ENCODE measurements at regions not wholly inside any gene's neighbourhood (a gene's known extent, or its start where the extent isn't known, plus 50 kb on each side); places are given as distances from the start of the nearest gene placed in this dataset.

- TF ChIP-seq REST (IDR thresholded peaks at IDR 0.05; ENCODE audit: borderline replicate concordance) (peak; percentile 21), CTCF (IDR thresholded peaks at IDR 0.05; ENCODE audit: poor library complexity, severe bottlenecking) (peak; percentile 84), SMC3 (conservative IDR thresholded peaks at IDR 0.05; ENCODE audit: poor library complexity) (peak; percentile 89), TAF1 (IDR thresholded peaks at IDR 0.05; ENCODE audit: low read depth) (no peak), MXI1 (conservative IDR thresholded peaks at IDR 0.05; ENCODE audit: poor library complexity, severe bottlenecking) (no peak), EZH2 (IDR thresholded peaks at IDR 0.05; ENCODE audit: borderline replicate concordance, insufficient read depth, low read length, poor library complexity, severe bottlenecking) (no peak), POLR2AphosphoS5 (IDR thresholded peaks at IDR 0.05) (no peak), EP300 (conservative IDR thresholded peaks at IDR 0.05; ENCODE audit: poor library complexity, severe bottlenecking) (no peak)
Observed at GRCh38 chr13:72255908-72256307, 388.9 kb upstream of the DACH1 start.

Measured in neural cell (in vitro differentiated cells).